Fibroblast of lung (primary cell): ENCODE measurements at regions not wholly inside any gene's neighbourhood (a gene's known extent, or its start where the extent isn't known, plus 50 kb on each side); places are given as distances from the start of the nearest gene placed in this dataset.

ENCODE experiments used
- CTCF ChIP-seq, 2 donors: IDR thresholded peaks in 1 of 2; conservative IDR thresholded peaks in 1 of 2; 1 replicate in 1 of 2; 2 replicates in 1 of 2; pipeline ENCODE4 v1.5.1; 2011 to 2012; ENCODE audit warnings: low read length in 2 of 2, control low read depth in 1 of 2, inconsistent platforms in 1 of 2, low read depth in 1 of 2, mild to moderate bottlenecking in 1 of 2
- EZH2 ChIP-seq: IDR thresholded peaks from 2 replicates; pipeline ENCODE4 v1.5.1; 2012; ENCODE audit warnings: low read length, control low read depth, mild to moderate bottlenecking; ENCODE audit errors: missing control alignments

GRCh38 chr7:153402721-153403541 is 643.4 kb downstream of the ACTR3B start:
- TF ChIP-seq CTCF (conservative IDR thresholded peaks at IDR 0.05 in 1 of 2, IDR thresholded peaks at IDR 0.05 in 1 of 2; ENCODE audit: low read depth in 1 of 2, low read length in 2 of 2) = no peak
- no peak for TF ChIP-seq EZH2
